Aorta (tissue), 5 donors: ENCODE measurements at regions not wholly inside any gene's neighbourhood (a gene's known extent, or its start where the extent isn't known, plus 50 kb on each side); places are given as distances from the start of the nearest gene placed in this dataset.

ENCODE experiments used
- ATAC-seq: fragments of 200-7000 bp; cut with Tn5 transposase; one replicate; pipeline ENCODE4 v1.9.1; 2022; ENCODE audit warnings: moderate library complexity; ENCODE audit not compliant: low FRiP score
- DNase-seq, 2 donors: peaks; one replicate each; pipeline ENCODE4 v3.0.0-alpha.2; 2020
- H3K27ac ChIP-seq, 2 donors: one replicate each; pipeline ENCODE4 v1.5.1; 2013; ENCODE audit warnings: low read length in 2 of 2, mild to moderate bottlenecking in 2 of 2, moderate library complexity in 2 of 2, control low read depth in 1 of 2, inconsistent platforms in 1 of 2, low read depth in 1 of 2
- H3K27me3 ChIP-seq, 2 donors: one replicate each; pipeline ENCODE4 v1.6.1; 2013; ENCODE audit warnings: control low read depth in 1 of 2, low read length in 1 of 2, mild to moderate bottlenecking in 1 of 2, moderate library complexity in 1 of 2; ENCODE audit not compliant: insufficient read depth in 2 of 2, control insufficient read depth in 1 of 2
- H3K36me3 ChIP-seq, 2 donors: one replicate each; pipeline ENCODE4 v1.6.1; 2013; ENCODE audit warnings: control low read depth in 1 of 2, low read length in 1 of 2, mild to moderate bottlenecking in 1 of 2; ENCODE audit not compliant: insufficient read depth in 2 of 2, control insufficient read depth in 1 of 2
- H3K4me1 ChIP-seq, 2 donors: one replicate each; pipeline ENCODE4 v1.6.1; 2013; ENCODE audit warnings: low read length in 2 of 2, control low read depth in 1 of 2, mild to moderate bottlenecking in 1 of 2, moderate library complexity in 1 of 2; ENCODE audit not compliant: insufficient read depth in 2 of 2, control insufficient read depth in 1 of 2
- H3K4me3 ChIP-seq, 2 donors: one replicate each; pipeline ENCODE4 v1.5.1; 2013; ENCODE audit warnings: low read length in 2 of 2, control low read depth in 1 of 2, mild to moderate bottlenecking in 1 of 2
- H3K9me3 ChIP-seq: one replicate; pipeline ENCODE4 v1.6.1; 2013; ENCODE audit warnings: mild to moderate bottlenecking, low read length; ENCODE audit not compliant: control insufficient read depth
- WGBS, 2 donors: extraction: QIAGEN DNeasy Blood & Tissue Kit; methylation state at CpG; one replicate each; pipeline ENCODE4 v1.1.7; 2013; 5-methylcytosine and 5-hydroxymethylcytosine counted together
- intact Hi-C, 2 donors: fragments of 100-400 bp; cut with DNase I; formaldehyde crosslinking; loops; one replicate each; pipeline versions ENCODE4 v1.14.2 to v1.15.0; 2022
- donor health status: healthy with polysubstance abuse.
- donor health status: Bipolar disorder and iron deficiency.
- donor health status: DM: no; HTN: no; CAD: no.
- donor health status: DM: no; HTN: no; CAD: no.
- donor health status: DM: yes; HTN: yes; CAD: no.

DNA sequence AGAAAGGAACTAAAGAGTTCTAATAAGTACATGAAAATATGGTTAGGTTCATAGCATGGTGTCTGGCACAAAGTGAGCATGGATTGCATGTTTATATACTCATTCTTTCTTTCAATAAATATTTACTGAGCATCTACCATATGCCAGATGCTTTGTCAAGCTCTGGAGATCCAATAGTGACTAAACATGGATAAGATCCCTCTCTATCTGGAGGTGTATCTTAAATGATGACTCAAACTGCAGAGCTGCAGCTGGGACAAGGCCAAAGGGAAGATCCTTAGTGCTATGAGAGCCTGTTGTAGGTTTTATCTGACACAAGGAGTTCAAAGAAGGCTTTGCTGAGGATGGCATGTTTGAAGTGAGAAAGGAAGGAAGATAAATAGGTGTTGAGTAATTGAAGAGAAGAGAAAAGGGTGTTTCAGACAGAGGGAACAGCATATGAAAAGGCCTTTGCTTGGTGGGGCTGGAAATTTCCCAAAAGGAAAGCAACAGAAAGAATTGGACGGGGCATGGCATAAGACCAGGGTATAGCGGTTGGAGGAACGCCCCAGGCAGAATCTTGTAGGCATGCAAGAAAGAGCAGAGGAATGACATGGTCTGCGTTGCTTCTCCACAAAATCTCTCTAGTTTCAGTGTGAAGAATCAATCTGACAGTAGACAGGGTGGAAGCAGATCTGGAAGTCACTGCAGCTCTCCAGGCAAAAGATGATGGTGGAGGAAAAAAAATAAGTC lies 239.9 kb upstream of the LRTM1 start:
- ATAC-seq (no peak), DNase-seq (no peak)
- Histone ChIP-seq H3K4me1 (no peaks in the 10 kb centered on the region), H3K36me3 (no peaks in the 10 kb centered on the region), H3K9me3 (peaks cover 2% of the 10 kb centered on the region), H3K4me3 (no peak overlapping the region), H3K27me3 (peaks cover 0 to 2% of the 10 kb centered on the region in 2 donors), H3K27ac (no peak overlapping the region)
- WGBS, 2 donors: 86 to 87% methylated on average over 4 of the region's 4 CpGs
- intact Hi-C loops: no loop called here

GRCh38 chr3:55166576-55167555 lies 239.0 kb upstream of the LRTM1 start:
- 54 to 61% methylated on average over 5 of the region's 5 CpGs for WGBS, 2 donors
- peaks cover 0 to 2% of the 10 kb centered on the region in 2 donors for H3K27me3 ChIP-seq
- no peaks in the 10 kb centered on the region for H3K4me1 ChIP-seq
- DNase-seq (no peak), ATAC-seq (no peak)
- H3K9me3 ChIP-seq: peaks cover 1% of the 10 kb centered on the region
- H3K36me3 ChIP-seq: no peaks in the 10 kb centered on the region
- intact Hi-C loops: no loop called here
- no peak overlapping the region for H3K4me3 ChIP-seq
- no peak overlapping the region for H3K27ac ChIP-seq

DNA sequence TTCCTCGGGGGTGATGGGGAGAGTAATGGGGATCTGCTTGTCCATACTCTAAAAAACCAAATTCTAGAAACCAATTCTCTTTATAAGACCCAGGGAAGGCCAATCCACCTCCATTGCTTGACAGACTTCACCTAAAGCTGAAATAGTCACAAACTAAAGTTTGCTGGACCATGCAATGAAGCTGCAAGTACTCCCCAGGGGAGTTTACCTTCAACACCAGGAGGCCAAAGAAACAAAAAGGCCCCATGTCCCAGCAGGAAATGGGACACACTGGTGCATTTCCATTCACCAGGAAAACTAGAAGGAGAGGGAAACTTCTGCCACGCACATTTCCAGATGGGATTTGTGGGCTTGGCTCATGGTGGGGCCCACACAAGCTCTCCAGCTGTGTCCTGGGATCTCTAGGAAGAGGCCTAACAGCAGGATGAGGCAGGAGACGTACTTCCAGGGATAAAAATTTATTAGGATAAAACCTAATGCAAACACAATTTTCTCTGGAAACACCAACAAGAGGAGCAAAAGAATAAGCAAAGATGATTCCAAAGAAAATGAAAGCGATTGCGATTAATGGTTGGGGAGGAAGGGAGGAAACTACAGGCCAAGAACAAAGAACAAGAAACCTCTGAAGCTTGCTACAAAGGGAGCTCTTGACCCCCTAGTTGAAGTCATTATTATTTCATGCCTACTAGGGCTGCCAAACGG lies 238.0 kb upstream of the LRTM1 start:
- intact Hi-C loops: no loop called here
- Histone ChIP-seq H3K27me3 (peaks cover 0 to 2% of the 10 kb centered on the region in 2 donors), H3K4me3 (no peak overlapping the region), H3K36me3 (no peaks in the 10 kb centered on the region), H3K4me1 (no peaks in the 10 kb centered on the region), H3K27ac (no peak overlapping the region), H3K9me3 (no peaks in the 10 kb centered on the region)
- no peak for DNase-seq
- WGBS, 2 donors: 66 to 74% methylated on average over 6 of the region's 6 CpGs
- no peak for ATAC-seq

- 97 to 98% methylated on average over 3 of the region's 3 CpGs for WGBS, 2 donors
Observed at GRCh38 chr3:55165278-55165677, 237.4 kb upstream of the LRTM1 start.

GRCh38 chr3:55164876-55165275 lies 237.0 kb upstream of the LRTM1 start:
- no peaks in the 10 kb centered on the region for H3K4me1 ChIP-seq
- DNase-seq: no peak
- H3K9me3 ChIP-seq: no peaks in the 10 kb centered on the region
- H3K4me3 ChIP-seq: no peak overlapping the region
- H3K27me3 ChIP-seq: peaks cover 0 to 2% of the 10 kb centered on the region in 2 donors
- H3K36me3 ChIP-seq: no peaks in the 10 kb centered on the region
- ATAC-seq: no peak
- intact Hi-C loops: no loop called here
- WGBS, 2 donors: 97 to 100% methylated on average over 1 of the region's 1 CpG
- no peak overlapping the region for H3K27ac ChIP-seq

More at GRCh38 chr3:55165278-55165677, 237.4 kb upstream of the LRTM1 start:
- Histone ChIP-seq H3K27ac (no peak overlapping the region), H3K4me3 (no peak overlapping the region), H3K27me3 (peaks cover 0 to 2% of the 10 kb centered on the region in 2 donors), H3K9me3 (no peaks in the 10 kb centered on the region), H3K4me1 (no peaks in the 10 kb centered on the region), H3K36me3 (no peaks in the 10 kb centered on the region)
- intact Hi-C loops: no loop called here
- no peak for ATAC-seq
- no peak for DNase-seq

DNA sequence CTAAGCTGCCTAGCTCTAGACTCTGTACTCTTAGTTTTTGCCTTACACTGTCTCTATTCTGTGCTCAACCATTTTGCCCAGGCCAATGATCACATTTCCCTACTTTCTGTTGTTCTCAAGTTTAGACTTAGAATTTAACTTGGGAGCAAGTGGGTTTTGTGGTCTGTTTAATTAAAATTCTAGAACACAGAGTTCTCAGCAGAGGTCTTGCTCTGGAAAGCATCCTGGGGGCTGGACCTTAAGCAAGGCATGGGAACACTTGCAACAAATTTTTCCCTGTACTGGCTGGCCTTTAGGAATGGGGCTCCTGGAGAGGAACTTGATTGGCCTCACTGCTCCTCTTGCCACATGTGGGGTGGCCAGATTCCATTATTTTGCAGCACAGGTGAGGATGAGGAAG lies 236.3 kb upstream of the LRTM1 start:
- ATAC-seq (no peak), DNase-seq (no peak)
- intact Hi-C loops: no loop called here
- H3K36me3 ChIP-seq: no peaks in the 10 kb centered on the region
- H3K27ac ChIP-seq: no peak overlapping the region
- H3K9me3 ChIP-seq: no peaks in the 10 kb centered on the region
- H3K4me3 ChIP-seq: no peak overlapping the region
- peaks cover 0 to 2% of the 10 kb centered on the region in 2 donors for H3K27me3 ChIP-seq
- no peaks in the 10 kb centered on the region for H3K4me1 ChIP-seq

DNA sequence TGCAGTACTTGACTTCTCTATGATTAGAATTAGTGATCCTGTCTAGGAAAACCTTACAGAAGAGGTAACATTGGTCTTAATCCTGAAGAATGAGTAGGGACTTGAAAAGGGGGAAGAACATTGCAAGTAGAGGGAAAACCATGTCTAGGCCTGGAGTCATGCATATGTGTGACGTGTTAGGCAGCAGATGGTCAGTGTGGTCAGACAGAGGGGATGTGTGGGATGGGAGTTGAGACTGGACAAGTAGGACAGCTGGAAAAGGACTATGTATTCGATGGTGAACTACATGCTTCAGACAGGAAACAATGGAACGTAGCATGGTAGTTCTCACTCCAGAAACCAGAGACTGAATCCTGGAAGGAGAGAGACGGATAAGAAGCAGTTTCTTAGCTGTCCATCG lies 235.6 kb upstream of the LRTM1 start:
- no peak overlapping the region for H3K27ac ChIP-seq
- intact Hi-C loops: no loop called here
- WGBS, 2 donors: 95 to 100% methylated on average over 5 of the region's 5 CpGs
- no peak overlapping the region for H3K4me3 ChIP-seq
- ATAC-seq (no peak), DNase-seq (no peak)
- H3K9me3 ChIP-seq: no peaks in the 10 kb centered on the region
- H3K4me1 ChIP-seq: no peaks in the 10 kb centered on the region
- no peaks in the 10 kb centered on the region for H3K36me3 ChIP-seq
- H3K27me3 ChIP-seq: peaks cover 0 to 2% of the 10 kb centered on the region in 2 donors

DNA sequence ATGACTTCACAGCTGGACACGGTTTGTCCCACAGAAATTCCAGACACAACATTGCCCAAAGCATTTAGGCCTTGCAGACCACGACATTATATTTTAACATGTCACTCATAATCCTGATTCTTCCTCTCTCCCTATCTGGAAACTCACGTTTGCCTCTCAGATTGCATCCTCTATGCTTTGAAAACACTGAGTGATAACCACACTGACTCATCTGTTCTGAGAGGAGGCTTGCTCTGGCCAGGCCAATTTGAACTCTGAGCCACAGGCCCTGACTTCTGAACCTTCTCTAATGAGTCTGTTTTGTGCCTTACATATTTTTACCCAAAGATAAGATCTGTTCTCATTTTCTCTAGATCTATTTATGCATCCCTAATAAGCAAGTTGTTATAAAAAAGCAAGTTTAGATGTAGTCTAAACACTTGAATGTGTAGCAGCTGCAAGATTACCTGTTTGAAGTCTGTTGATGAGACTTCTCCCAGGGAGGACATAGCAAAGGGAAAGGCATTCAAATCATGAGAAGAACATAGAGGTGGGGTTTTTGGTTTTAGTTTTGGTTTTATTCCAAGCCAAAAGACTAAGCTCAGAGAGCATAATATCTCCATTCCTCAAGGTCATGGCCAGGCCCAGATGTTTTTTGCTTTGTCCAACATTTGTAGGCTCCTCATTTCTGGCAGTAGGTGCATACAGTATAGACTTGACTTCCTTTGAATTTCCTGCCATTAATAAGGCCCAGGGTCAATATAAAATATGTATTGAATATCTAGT lies 234.4 kb upstream of the LRTM1 start:
- H3K4me3 ChIP-seq: no peak overlapping the region
- intact Hi-C loops: no loop called here
- ATAC-seq (no peak), DNase-seq (no peak)
- peaks cover 0 to 2% of the 10 kb centered on the region in 2 donors for H3K27me3 ChIP-seq
- H3K36me3 ChIP-seq: no peaks in the 10 kb centered on the region
- WGBS, 2 donors: 80 to 82% methylated on average over 3 of the region's 3 CpGs
- no peaks in the 10 kb centered on the region for H3K4me1 ChIP-seq
- no peak overlapping the region for H3K27ac ChIP-seq
- no peaks in the 10 kb centered on the region for H3K9me3 ChIP-seq
